ENCODE measurements at regions not wholly inside any gene's neighbourhood (a gene's known extent, or its start where the extent isn't known, plus 50 kb on each side); places are given as distances from the start of the nearest gene placed in this dataset.

DNA sequence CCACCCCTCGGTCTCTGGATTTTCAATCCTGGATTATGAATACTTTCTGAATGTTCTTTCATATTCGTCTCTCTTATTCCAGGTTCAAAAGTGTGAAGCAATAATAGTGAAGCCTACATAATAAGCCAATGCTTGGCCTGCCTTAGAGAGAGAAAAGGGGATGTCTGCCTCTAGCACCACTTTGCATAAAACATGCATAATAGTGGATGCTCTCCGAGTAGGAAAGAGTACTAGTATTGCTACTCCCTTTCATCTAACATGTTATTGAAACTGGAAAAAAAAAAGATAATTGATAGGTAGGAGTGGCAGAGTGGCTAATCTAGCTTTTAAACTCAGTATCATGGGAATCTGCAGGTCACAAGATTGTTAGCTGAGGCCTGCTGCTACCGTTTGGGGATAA lies 158.1 kb downstream of the SPATA31D1 start:
- TF ChIP-seq, protein P1, sequence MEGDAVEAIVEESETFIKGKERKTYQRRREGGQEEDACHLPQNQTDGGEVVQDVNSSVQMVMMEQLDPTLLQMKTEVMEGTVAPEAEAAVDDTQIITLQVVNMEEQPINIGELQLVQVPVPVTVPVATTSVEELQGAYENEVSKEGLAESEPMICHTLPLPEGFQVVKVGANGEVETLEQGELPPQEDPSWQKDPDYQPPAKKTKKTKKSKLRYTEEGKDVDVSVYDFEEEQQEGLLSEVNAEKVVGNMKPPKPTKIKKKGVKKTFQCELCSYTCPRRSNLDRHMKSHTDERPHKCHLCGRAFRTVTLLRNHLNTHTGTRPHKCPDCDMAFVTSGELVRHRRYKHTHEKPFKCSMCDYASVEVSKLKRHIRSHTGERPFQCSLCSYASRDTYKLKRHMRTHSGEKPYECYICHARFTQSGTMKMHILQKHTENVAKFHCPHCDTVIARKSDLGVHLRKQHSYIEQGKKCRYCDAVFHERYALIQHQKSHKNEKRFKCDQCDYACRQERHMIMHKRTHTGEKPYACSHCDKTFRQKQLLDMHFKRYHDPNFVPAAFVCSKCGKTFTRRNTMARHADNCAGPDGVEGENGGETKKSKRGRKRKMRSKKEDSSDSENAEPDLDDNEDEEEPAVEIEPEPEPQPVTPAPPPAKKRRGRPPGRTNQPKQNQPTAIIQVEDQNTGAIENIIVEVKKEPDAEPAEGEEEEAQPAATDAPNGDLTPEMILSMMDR (IDR thresholded peaks at IDR 0.05; ENCODE audit: insufficient read depth, low read length, poor library complexity, severe bottlenecking), result no peak
- TF ChIP-seq EZH2phosphoT487 (conservative IDR thresholded peaks at IDR 0.05; ENCODE audit: low read length), result no peak
